Heart left ventricle (tissue), 13 donors: ENCODE measurements at regions not wholly inside any gene's neighbourhood (a gene's known extent, or its start where the extent isn't known, plus 50 kb on each side); places are given as distances from the start of the nearest gene placed in this dataset.

Experiments
- CTCF ChIP-seq, 12 donors: fragments of 200-600 bp; sonication (generic) in 4 of 12; IDR thresholded peaks; one replicate each; pipeline versions ENCODE4 v1.5.0 to v1.8.0; 2018 to 2022; ENCODE audit warnings: antibody characterized with exemption in 12 of 12, mild to moderate bottlenecking in 5 of 12
- POLR2A ChIP-seq, 2 donors: fragments of 450-650 bp; IDR thresholded peaks; one replicate each; pipeline ENCODE4 v1.6.1; 2017; ENCODE audit warnings: antibody characterized with exemption in 2 of 2, mild to moderate bottlenecking in 2 of 2, moderate library complexity in 2 of 2
- donor health status: ischemic (EF 13 %, LVEDD 7.1; RV severe dilation, severe dysfunction).
- donor health status: DM: no; HTN: yes; CAD: no.
- donor health status: DM: no; HTN: no; CAD: no.
- donor health status: ischemic (EF 25% LVEDD 6.9; RV normal size, moderate dysfunction).
- donor health status: ischemic (EF 25% LVEDD 5.7; RV mildly dilated, moderate dysfunction).
- donor health status: ischemic (EF 35%, LVEDD 5.7; RV mildly dilated, moderate dysfunction).
- donor health status: nonischemic (EF 11% LVEDD 7.7; RV severe dilation, severe dysfunction).
- donor health status: DM: yes; HTN: yes; CAD: no.
- donor health status: PGD.
- donor health status: ischemic (EF 29% LVEDD 5.4; RV normal size, mild dysfunction).
- donor health status: nonischemic (EF 23%, LVEDD 6.1; RV moderate dilation, normal function).

DNA sequence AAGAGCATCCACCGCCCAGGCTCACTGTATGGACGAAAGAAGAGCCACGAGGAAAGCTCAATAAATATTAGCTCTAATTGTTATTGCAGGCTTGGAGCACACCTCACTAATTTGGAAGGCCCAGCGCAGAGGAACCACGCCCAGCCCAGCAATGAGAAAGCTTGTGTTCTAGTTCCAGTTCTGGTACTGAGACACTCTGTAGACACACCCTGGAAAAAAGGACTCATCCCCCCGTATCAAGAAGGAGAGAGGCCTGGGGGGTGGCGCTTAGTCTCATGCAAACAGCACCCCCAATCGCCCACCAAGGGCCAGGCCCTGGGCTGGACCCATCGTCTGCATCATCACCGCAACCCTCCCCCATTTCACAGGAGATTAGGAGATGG lies 156.9 kb downstream of the BMP7 start:
- TF ChIP-seq CTCF (IDR thresholded peaks at IDR 0.05) (no peak), POLR2A (IDR thresholded peaks at IDR 0.05) (no peak)
